ENCODE measurements at regions not wholly inside any gene's neighbourhood (a gene's known extent, or its start where the extent isn't known, plus 50 kb on each side); places are given as distances from the start of the nearest gene placed in this dataset.

GRCh38 chr14:82766996-82767395 lies 1233.3 kb upstream of the SEL1L start:
- no peak for TF ChIP-seq POLR2A (IDR thresholded peaks at IDR 0.05; ENCODE audit: low read length)
- TF ChIP-seq GATA1 (IDR thresholded peaks at IDR 0.05; ENCODE audit: low read depth, low read length): no peak

All from erythroblast (primary cell).